HEK293 (cell line): ENCODE measurements at regions not wholly inside any gene's neighbourhood (a gene's known extent, or its start where the extent isn't known, plus 50 kb on each side); places are given as distances from the start of the nearest gene placed in this dataset.

Experiments used
- CTCF ChIA-PET: fragments of 350-600 bp; formaldehyde crosslinking; extraction: SDS; loops from one replicate; lab custom pipeline; 2021; ENCODE audit warnings: antibody characterized with exemption; lab: Yijun Ruan, JAX
- POLR2A ChIA-PET: fragments of 300-600 bp; formaldehyde crosslinking; extraction: SDS; loops from one replicate; lab custom pipeline; 2020; ENCODE audit warnings: antibody characterized with exemption, inconsistent platforms; lab: Yijun Ruan, JAX
- H3K27ac ChIP-seq: fragments of 200-500 bp; sonication (Bioruptor generic); 2 replicates; pipeline ENCODE4 v1.5.1; 2014; ENCODE audit warnings: low read depth, low read length, control low read depth, inconsistent platforms; ENCODE audit errors: extremely low read depth
- H3K36me3 ChIP-seq, 2 experiments: fragments of 200-500 bp in 1 of 2; sonication (Bioruptor generic) in 1 of 2; 1 replicate in 1 of 2; 2 replicates in 1 of 2; pipeline ENCODE4 v1.5.1; 2014 to 2017; ENCODE audit warnings: inconsistent platforms in 2 of 2, low read length in 2 of 2; ENCODE audit not compliant: control insufficient read depth in 2 of 2, insufficient read depth in 1 of 2
- H3K4me1 ChIP-seq: fragments of 200-500 bp; sonication (Bioruptor generic); 2 replicates; pipeline ENCODE4 v1.5.1; 2014; ENCODE audit warnings: mild to moderate bottlenecking, low read length, inconsistent platforms; ENCODE audit not compliant: control insufficient read depth, insufficient read depth
- H3K4me3 ChIP-seq: 2 replicates; pipeline ENCODE4 v1.5.1; 2011; ENCODE audit warnings: low read depth, mild to moderate bottlenecking, control low read depth, low read length, moderate library complexity
- H3K9me3 ChIP-seq: fragments of 200-500 bp; sonication (Bioruptor generic); 2 replicates; pipeline ENCODE4 v1.5.1; 2014; ENCODE audit warnings: low read depth, low read length, inconsistent platforms; ENCODE audit not compliant: control insufficient read depth, insufficient read depth
- EGR2 ChIP-seq: fragments of 450-650 bp; formaldehyde crosslinking; IDR thresholded peaks from 2 replicates; pipeline ENCODE4 v1.5.1; 2016; ENCODE audit warnings: low read depth, missing biosample characterization, missing genetic modification characterization
- HIC1 ChIP-seq: fragments of 450-650 bp; formaldehyde crosslinking; IDR thresholded peaks from 2 replicates; pipeline ENCODE4 v1.5.1; 2016; ENCODE audit warnings: missing biosample characterization, missing genetic modification characterization
- HOXC10 ChIP-seq: sonication (generic); formaldehyde crosslinking; IDR thresholded peaks from 2 replicates; pipeline ENCODE4 v1.8.1; 2023; ENCODE audit warnings: mild to moderate bottlenecking, missing genetic modification reagents
- RBAK ChIP-seq: fragments of 450-650 bp; formaldehyde crosslinking; IDR thresholded peaks from 2 replicates; pipeline ENCODE4 v1.5.1; 2016; ENCODE audit warnings: missing biosample characterization, missing genetic modification characterization
- REPIN1 ChIP-seq: fragments of 450-650 bp; formaldehyde crosslinking; IDR thresholded peaks from 2 replicates; pipeline ENCODE4 v1.5.1; 2017; ENCODE audit warnings: missing biosample characterization, missing genetic modification characterization, low read depth
- SP7 ChIP-seq: fragments of 450-650 bp; formaldehyde crosslinking; IDR thresholded peaks from 2 replicates; pipeline ENCODE4 v1.5.1; 2016; ENCODE audit warnings: missing biosample characterization, missing genetic modification characterization
- TCF7L2 ChIP-seq: IDR thresholded peaks from 2 replicates; pipeline ENCODE4 v1.6.1; 2011; ENCODE audit warnings: low read depth, mild to moderate bottlenecking, inconsistent platforms, low read length, moderate library complexity, borderline replicate concordance
- ZBTB17 ChIP-seq: fragments of 450-650 bp; formaldehyde crosslinking; IDR thresholded peaks from 2 replicates; pipeline ENCODE4 v1.5.1; 2016; ENCODE audit warnings: missing biosample characterization, missing genetic modification characterization
- ZEB2 ChIP-seq: fragments of 450-650 bp; formaldehyde crosslinking; IDR thresholded peaks from 2 replicates; pipeline ENCODE4 v1.5.1; 2016; ENCODE audit warnings: missing biosample characterization, missing genetic modification characterization
- ZFHX2 ChIP-seq: fragments of 450-650 bp; formaldehyde crosslinking; conservative IDR thresholded peaks from 2 replicates; pipeline ENCODE4 v1.5.1; 2016; ENCODE audit warnings: missing biosample characterization, missing genetic modification characterization
- ZFP3 ChIP-seq: fragments of 450-650 bp; formaldehyde crosslinking; IDR thresholded peaks from 2 replicates; pipeline ENCODE4 v1.5.1; 2016; ENCODE audit warnings: low read depth, missing biosample characterization, missing genetic modification characterization
- ZFP37 ChIP-seq: fragments of 450-650 bp; formaldehyde crosslinking; IDR thresholded peaks from 2 replicates; pipeline ENCODE4 v1.5.1; 2016; ENCODE audit warnings: missing biosample characterization, missing genetic modification characterization
- ZNF214 ChIP-seq: fragments of 450-650 bp; formaldehyde crosslinking; IDR thresholded peaks from 2 replicates; pipeline ENCODE4 v1.5.1; 2017; ENCODE audit warnings: missing biosample characterization, mild to moderate bottlenecking, missing genetic modification characterization, borderline replicate concordance
- ZNF354C ChIP-seq: fragments of 450-650 bp; formaldehyde crosslinking; IDR thresholded peaks from 2 replicates; pipeline ENCODE4 v1.5.1; 2016; ENCODE audit warnings: missing biosample characterization, missing genetic modification characterization, low read depth, borderline replicate concordance
- ZNF449 ChIP-seq: fragments of 450-650 bp; formaldehyde crosslinking; IDR thresholded peaks from 2 replicates; pipeline ENCODE4 v1.5.1; 2017; ENCODE audit warnings: missing biosample characterization, mild to moderate bottlenecking, missing genetic modification characterization, moderate library complexity
- ZNF510 ChIP-seq: fragments of 450-650 bp; formaldehyde crosslinking; IDR thresholded peaks from 2 replicates; pipeline ENCODE4 v1.5.1; 2018; ENCODE audit warnings: mild to moderate bottlenecking, missing genetic modification characterization, missing biosample characterization; ENCODE audit not compliant: insufficient replicate concordance
- ZNF623 ChIP-seq: fragments of 450-650 bp; formaldehyde crosslinking; IDR thresholded peaks from 2 replicates; pipeline ENCODE4 v1.5.1; 2016; ENCODE audit warnings: missing biosample characterization, missing genetic modification characterization
- TF ChIP-seq, protein P1 (sequence below): fragments of 450-650 bp; formaldehyde crosslinking; IDR thresholded peaks from 2 replicates; pipeline ENCODE4 v1.5.1; 2016; ENCODE audit warnings: missing biosample characterization, missing genetic modification characterization, borderline replicate concordance

DNA sequence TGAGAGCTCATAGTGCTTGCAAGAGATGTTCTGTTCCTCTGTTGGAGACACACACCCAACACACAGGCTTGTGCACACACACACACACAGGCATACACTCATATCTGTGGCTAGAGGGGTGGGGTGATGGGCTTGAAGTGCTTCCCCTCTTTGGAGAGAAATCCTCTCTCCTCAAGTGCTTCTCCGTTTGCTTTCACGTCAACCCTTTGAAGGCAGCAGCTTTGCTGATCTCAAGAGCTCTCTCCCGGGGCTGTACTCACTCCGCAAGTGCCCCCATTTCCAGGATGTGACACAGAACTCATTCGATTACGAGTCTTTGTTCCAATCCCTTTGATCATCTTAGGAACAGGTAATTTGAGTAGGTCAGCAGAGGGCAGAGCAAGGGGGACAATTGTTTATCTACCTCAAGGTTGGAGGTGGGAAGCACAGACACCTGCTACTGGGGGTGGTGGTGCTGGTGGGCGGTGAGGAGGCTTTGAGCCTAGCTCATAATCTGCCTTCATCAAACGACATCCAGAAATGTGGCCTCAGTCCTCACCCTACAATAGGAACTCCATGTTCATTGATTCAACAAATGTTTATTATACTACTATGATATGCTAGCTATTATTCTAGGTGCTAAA, 529.8 kb upstream of the CADM1 start:
- CTCF ChIA-PET: interaction anchor here (0.6 to 0.7 kb wide), 3 partner anchors 38 to 1275 kb away, joined by 3 read pairs; no protein-coding TSS in a partner anchor
- TF ChIP-seq EGR2 (peak; percentile 63), ZNF623 (tag by site-specific recombination) (no peak), ZFHX2 (tag by site-specific recombination) (peak; percentile 60)
- TF ChIP-seq, all 188 proteins: peak for 2

GRCh38 chr11:116030697-116031331, 526.6 kb upstream of the CADM1 start:
- H3K9me3 ChIP-seq: no peaks in the 10 kb centered on the region
- no peak overlapping the region for H3K27ac ChIP-seq
- peaks cover 6% of the 10 kb centered on the region; the same call in 1 of the 2 replicates for H3K4me1 ChIP-seq
- no peaks in the 10 kb centered on the region for H3K36me3 ChIP-seq
- TF ChIP-seq ZNF510 (tag by site-specific recombination) (no peak), HOXC10 (CRISPR knock-in tag) (no peak), TCF7L2 (no peak), ZNF354C (tag by site-specific recombination) (no peak), ZBTB17 (tag by site-specific recombination) (no peak), SP7 (tag by site-specific recombination) (no peak), ZFHX2 (tag by site-specific recombination) (no peak), RBAK (tag by site-specific recombination) (no peak), ZNF449 (no peak), ZFP3 (tag by site-specific recombination) (no peak), ZEB2 (no peak), ZNF214 (tag by site-specific recombination) (no peak), HIC1 (tag by site-specific recombination) (no peak), REPIN1 (no peak), ZFP37 (tag by site-specific recombination) (no peak)
- TF ChIP-seq, protein P1, sequence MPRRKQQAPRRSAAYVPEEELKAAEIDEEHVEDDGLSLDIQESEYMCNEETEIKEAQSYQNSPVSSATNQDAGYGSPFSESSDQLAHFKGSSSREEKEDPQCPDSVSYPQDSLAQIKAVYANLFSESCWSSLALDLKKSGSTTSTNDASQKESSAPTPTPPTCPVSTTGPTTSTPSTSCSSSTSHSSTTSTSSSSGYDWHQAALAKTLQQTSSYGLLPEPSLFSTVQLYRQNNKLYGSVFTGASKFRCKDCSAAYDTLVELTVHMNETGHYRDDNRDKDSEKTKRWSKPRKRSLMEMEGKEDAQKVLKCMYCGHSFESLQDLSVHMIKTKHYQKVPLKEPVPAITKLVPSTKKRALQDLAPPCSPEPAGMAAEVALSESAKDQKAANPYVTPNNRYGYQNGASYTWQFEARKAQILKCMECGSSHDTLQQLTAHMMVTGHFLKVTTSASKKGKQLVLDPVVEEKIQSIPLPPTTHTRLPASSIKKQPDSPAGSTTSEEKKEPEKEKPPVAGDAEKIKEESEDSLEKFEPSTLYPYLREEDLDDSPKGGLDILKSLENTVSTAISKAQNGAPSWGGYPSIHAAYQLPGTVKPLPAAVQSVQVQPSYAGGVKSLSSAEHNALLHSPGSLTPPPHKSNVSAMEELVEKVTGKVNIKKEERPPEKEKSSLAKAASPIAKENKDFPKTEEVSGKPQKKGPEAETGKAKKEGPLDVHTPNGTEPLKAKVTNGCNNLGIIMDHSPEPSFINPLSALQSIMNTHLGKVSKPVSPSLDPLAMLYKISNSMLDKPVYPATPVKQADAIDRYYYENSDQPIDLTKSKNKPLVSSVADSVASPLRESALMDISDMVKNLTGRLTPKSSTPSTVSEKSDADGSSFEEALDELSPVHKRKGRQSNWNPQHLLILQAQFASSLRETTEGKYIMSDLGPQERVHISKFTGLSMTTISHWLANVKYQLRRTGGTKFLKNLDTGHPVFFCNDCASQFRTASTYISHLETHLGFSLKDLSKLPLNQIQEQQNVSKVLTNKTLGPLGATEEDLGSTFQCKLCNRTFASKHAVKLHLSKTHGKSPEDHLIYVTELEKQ (tag by site-specific recombination): no peak
- CTCF ChIA-PET: interaction anchor here (0.7 to 1.2 kb wide), 2 partner anchors 186 to 212 kb away, joined by 3 read pairs; no protein-coding TSS in a partner anchor
- POLR2A ChIA-PET: no interaction called here
- H3K4me3 ChIP-seq: no peak overlapping the region

More for the DNA sequence above, 529.8 kb upstream of the CADM1 start:
- Histone ChIP-seq H3K27ac (no peak overlapping the region), H3K4me3 (no peak overlapping the region), H3K9me3 (no peaks in the 10 kb centered on the region), H3K36me3 (no peaks in the 10 kb centered on the region), H3K4me1 (peaks cover 6% of the 10 kb centered on the region; the same call in 1 of the 2 replicates)
- POLR2A ChIA-PET: no interaction called here
